ENCODE measurements at regions not wholly inside any gene's neighbourhood (a gene's known extent, or its start where the extent isn't known, plus 50 kb on each side); places are given as distances from the start of the nearest gene placed in this dataset.
A peak's percentile ranks its signal among the peaks of the same experiment; 100 is the strongest.

GRCh38 chr12:66048835-66049537 is 81.6 kb downstream of the LLPH start (continued):
- TF ChIP-seq CSRNP1 (CRISPR knock-in tag; IDR thresholded peaks at IDR 0.05) (no peak), ZNF841 (CRISPR knock-in tag; IDR thresholded peaks at IDR 0.05; ENCODE audit: borderline replicate concordance) (no peak), CAMTA2 (CRISPR knock-in tag; IDR thresholded peaks at IDR 0.05; ENCODE audit: borderline replicate concordance) (no peak), FLYWCH1 (CRISPR knock-in tag; IDR thresholded peaks at IDR 0.05) (no peak), JUNB (CRISPR knock-in tag; IDR thresholded peaks at IDR 0.05; ENCODE audit: borderline replicate concordance) (peak; percentile 62; the same call in 1 of the 2 replicates), ZFP36L1 (CRISPR knock-in tag; IDR thresholded peaks at IDR 0.05) (no peak; the same call in 1 of the 2 replicates), RBM22 (optimal IDR thresholded peaks at IDR 0.05; ENCODE audit: low read length) (no peak), TOE1 (CRISPR knock-in tag; IDR thresholded peaks at IDR 0.05) (no peak), NFE2L1 (CRISPR knock-in tag; IDR thresholded peaks at IDR 0.05; ENCODE audit: borderline replicate concordance) (no peak), ZFP82 (CRISPR knock-in tag; IDR thresholded peaks at IDR 0.05; ENCODE audit: borderline replicate concordance) (no peak), ZNF230 (CRISPR knock-in tag; IDR thresholded peaks at IDR 0.05) (0 out of 2 replicates have a peak, but pooled peaks have one; percentile 30), MAZ (IDR thresholded peaks at IDR 0.05; ENCODE audit: borderline replicate concordance, low read depth, low read length) (no peak), MAZ (CRISPR knock-in tag; IDR thresholded peaks at IDR 0.05; ENCODE audit: low read depth) (no peak), ZNF83 (CRISPR knock-in tag; IDR thresholded peaks at IDR 0.05; ENCODE audit: borderline replicate concordance) (no peak), RARA (CRISPR knock-in tag; IDR thresholded peaks at IDR 0.05) (peak; percentile 87), MED8 (CRISPR knock-in tag; IDR thresholded peaks at IDR 0.05; ENCODE audit: insufficient replicate concordance) (peak; percentile 49), AGO2 (optimal IDR thresholded peaks at IDR 0.05; ENCODE audit: low read depth, low read length) (no peak), SMARCE1 (IDR thresholded peaks at IDR 0.05; ENCODE audit: borderline replicate concordance) (no peak), RAD51 (IDR thresholded peaks at IDR 0.05; ENCODE audit: borderline replicate concordance) (no peak), SYNCRIP (IDR thresholded peaks at IDR 0.05; ENCODE audit: insufficient read depth, low read depth, low read length) (no peak), ZNF121 (CRISPR knock-in tag; IDR thresholded peaks at IDR 0.05) (no peak), CEBPZ (IDR thresholded peaks at IDR 0.05; ENCODE audit: low read length) (no peak), KLF15 (CRISPR knock-in tag; IDR thresholded peaks at IDR 0.05; ENCODE audit: borderline replicate concordance) (no peak), ZNF703 (CRISPR knock-in tag; IDR thresholded peaks at IDR 0.05; ENCODE audit: borderline replicate concordance) (no peak), SMAD1 (CRISPR knock-in tag; IDR thresholded peaks at IDR 0.05; ENCODE audit: borderline replicate concordance, low read depth) (no peak)
- TF ChIP-seq, protein P1, sequence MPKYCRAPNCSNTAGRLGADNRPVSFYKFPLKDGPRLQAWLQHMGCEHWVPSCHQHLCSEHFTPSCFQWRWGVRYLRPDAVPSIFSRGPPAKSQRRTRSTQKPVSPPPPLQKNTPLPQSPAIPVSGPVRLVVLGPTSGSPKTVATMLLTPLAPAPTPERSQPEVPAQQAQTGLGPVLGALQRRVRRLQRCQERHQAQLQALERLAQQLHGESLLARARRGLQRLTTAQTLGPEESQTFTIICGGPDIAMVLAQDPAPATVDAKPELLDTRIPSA (CRISPR knock-in tag; IDR thresholded peaks at IDR 0.05; ENCODE audit: borderline replicate concordance) = no peak

Measured in HepG2 (cell line).